CD4-positive, alpha-beta T cell treated with Interleukin-2 at 100 ng/mL for 4 hours (primary cell): ENCODE measurements at regions not wholly inside any gene's neighbourhood (a gene's known extent, or its start where the extent isn't known, plus 50 kb on each side); places are given as distances from the start of the nearest gene placed in this dataset.
"Not testable (repeated sequence)": the region's sequence is repeated elsewhere in the genome, so short reads cannot be mapped to it uniquely, and the experiment has no call there.

Experiments used
- DNase-seq: peaks from one replicate; pipeline ENCODE4 v3.0.0-alpha.2; 2020; ENCODE audit warnings: low spot score

DNA sequence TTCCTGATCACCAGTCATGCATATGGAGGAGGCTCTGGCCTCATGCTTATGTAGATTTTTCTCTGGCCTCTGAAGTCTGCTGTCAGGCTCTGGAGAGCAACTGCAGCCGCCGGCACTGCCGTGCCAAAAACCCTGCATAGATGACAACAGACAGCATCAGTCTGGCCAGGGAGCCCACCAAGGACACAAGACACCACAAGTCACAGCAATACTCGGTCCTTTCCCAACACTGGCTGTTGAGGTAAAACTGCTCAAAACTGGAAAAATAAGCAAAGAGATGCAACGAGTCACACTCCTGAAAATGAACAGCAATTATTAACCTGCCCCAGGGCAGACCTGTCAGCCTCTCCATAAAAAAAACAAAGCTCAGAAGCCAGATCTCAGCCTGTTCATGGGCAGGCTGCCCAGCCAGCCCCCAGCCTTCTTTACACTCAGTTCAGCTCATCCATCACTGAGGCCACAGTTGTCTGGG is 186.0 kb upstream of the RAB6C start:
- no peak for DNase-seq

DNA sequence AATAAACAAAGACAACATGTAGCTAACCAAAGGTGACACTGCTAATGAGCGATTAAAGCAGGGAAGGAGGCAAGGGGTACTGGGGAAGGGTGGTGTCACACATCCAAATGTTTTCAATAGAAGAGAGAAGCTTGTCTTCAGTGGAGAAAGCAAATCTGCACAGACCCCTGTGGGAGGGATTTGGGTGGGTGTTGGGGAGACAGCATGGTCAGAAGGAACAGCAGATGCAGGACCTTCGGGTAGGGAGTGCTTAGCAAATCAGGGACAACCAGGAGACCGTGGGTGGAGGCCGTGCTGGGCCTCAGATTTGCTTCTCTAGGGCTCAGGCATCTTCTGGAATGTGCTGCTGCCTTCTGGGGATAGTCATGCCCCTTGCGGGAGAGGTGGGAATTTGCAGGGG is 185.3 kb upstream of the RAB6C start:
- no peak for DNase-seq

DNA sequence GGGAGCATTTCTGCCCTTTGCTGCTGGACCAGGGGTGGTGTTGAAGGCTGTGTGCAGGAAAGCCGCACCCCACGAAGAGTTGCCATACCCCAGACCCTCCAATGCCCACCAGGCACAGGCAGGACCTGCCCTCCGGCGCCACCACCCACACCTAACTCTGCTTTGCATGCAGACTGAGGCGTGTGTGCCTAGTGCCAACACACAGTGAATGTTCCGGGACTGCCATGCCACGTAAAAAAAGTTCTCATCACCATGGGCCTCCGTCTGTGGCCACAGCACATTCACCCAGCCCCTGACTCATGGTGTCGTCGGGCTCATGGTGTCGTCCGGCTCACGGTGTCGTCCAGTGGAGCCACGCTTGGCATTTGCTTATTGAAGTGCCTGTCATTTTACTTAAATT is 184.9 kb upstream of the RAB6C start:
- no peak for DNase-seq

DNA sequence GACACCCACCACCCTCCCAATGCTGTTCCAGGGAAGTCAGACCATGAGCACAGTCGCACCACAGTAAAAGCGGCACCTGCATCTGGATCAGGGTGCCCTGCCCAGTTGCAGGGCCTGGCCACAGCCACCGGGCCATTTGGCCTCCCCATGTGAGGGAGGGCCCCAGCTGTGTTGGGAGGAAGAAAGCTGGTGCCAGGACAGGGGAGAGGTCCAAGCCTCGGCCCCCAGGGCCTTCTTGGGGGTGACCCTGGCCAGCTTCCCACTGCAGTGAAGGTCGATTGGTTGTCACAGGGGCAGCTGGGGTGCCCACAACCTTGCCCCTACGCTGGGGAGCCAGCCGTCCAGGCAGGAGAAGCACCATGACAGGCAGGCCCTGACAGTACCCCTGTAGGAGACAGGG is 183.2 kb upstream of the RAB6C start:
- no peak for DNase-seq

DNA sequence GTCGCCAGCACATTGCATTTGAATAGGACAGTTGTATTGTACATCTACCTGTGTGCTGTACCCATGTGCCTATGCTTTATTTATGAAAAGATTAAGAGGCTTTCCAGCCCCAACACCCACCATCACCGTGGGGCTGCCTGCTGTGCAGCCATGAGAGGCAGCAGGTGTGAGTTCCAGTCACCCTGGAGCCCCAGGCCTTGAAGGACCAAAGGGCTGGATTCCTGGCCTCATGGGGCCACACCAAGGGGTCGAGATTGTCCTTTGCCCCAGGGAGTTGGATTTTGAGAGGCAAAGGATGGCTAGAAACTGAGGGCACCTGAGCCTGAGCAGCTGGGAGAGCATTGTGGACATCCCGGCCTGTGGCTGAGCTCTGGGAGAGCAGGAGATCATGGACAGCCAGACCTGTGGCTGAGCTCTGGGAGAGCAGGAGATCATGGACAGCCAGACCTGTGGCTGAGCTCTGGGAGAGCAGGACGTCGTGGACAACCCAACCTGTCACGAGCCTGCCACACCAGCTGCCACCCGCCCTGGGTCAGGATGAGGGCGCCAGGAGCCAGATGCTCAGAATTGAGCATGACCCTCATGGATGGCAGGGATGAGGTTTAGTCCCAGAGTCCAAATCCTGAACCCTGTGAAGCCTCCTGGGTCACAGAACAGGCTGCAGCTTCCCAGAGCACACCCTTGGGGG is 182.5 kb upstream of the RAB6C start:
- no peak for DNase-seq

DNA sequence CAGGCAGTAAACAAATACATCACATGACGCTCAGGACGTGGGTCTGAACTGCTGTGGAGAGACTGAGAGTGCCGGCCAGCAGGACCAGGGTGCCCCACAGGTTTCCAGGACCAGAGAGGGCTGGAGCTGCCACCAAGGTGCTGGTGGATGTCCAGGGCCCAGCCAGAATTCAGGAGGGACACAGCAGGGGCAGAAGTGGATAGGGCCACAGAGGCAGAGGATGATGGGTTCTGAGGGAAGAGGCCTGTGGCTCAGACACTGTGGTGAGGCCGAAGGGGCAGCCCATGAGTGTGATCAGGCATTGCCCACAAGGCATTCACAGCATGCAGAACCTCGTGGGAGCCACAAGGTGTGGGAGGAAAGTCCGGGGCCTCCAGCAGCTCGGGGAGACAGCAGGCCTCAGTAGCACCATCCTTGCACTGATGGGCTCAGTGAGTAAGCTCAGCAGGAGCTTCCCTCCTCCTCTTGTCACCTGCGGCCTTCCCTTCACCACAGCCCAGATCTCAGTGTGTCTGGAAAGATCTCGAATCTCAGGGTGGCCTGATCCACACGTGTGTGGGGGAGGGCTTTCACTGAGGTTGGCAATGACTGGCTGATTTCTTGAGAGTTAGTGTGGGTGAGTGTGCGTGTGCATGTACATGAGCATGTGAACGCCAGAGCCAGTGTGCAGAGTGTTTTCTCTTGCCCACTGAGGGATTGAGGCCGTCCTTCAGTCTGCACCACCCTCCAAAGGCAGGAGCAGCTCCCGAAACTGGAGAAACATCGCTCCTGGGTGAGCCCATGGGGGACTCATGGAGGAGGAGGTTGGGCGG is 181.8 kb upstream of the RAB6C start:
- DNase-seq = no peak

DNA sequence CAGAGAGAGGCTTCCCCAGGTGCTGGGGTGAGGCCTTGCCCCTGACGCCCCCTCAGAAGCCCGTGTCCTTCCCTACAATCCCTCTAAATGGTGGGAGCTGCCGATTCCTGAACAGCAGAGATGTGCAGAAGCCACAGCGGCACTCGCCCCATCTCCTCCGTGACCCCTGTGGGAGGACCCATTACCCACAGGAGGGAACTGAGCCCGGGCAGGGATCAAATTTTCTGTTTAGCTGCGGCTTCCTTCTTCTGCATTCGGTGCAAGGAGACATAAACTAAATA is 181.2 kb upstream of the RAB6C start:
- DNase-seq = no peak

DNA sequence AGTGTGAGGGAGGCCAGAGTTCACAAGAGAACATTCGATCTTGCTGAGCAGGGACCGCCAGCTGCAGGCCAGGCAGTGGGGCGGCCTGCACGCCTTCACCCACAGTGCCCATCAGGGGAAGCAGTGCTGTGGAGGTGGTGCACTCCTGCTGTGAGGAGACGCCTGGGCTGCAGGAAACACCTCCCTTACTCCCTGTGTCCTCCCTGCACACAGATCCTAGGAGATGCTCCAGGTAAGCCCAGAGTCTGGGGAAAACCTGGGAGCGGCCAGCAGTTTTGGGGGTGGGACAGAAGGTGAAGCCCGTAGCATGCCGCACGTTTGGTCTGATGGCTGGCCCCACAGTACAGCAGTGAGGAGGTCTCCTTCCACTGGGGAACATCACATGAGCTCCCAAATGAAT is 180.8 kb upstream of the RAB6C start:
- DNase-seq = no peak

DNA sequence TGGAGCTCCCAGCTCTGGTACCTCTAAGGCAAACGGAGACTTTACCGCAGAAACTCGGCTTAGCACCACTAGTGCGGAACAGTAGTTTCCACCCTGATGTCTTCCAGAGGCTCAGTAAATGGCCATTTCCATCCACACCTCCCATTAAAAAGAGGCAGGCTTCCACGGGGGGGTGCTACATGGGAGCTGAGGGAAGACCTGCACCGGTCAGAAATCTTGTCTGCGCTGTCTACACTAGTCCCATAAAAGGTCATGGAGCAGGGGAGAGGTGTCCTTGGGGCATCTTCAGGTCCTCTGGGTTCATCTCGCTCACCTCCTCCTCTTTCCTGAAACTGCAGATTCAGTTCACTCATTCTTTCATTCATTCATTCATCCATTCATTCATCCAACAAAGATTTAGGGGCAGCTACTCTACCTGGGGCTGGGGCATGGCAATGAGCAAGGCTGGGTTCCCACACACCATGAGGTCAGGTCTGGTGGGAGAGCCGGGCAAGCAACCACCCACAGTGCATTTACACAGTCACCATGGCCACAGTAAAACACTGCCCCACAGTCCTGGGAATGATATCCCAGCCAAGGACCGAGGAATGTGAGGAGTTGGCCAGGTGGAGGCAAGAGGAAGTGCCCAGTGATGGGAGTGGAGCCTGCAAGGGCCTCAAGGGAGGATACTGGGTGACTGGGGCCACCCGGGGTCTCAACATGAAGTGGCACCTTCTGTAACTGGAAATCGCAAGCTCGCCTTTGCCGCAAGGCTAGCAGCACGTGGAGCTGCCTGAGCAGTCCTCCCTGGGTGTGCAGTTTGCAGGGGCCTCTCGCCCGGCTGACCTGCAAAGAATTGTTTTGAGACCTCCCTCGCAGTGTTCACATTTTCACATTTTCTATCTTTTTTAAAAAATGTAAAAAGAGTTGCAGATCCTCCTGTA is 180.2 kb upstream of the RAB6C start:
- no peak for DNase-seq

DNA sequence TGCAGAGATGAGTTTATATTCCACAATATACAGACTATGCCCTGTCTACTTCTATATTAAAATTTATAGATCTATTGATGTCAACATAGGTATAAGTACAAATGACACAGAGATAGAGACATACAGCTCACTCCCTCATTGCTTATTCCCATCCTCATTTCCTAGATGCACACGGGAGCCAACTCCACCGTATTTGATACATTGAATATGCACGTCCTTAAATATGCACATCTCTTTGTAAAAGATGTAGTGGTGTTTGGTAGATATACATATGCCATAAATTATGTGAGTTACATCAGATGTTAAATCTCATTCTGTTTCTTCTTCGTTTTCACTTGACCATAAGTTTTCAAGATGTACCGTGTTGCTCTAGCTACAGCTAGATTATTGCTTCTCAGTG is 179.2 kb upstream of the RAB6C start:
- DNase-seq = no peak

DNA sequence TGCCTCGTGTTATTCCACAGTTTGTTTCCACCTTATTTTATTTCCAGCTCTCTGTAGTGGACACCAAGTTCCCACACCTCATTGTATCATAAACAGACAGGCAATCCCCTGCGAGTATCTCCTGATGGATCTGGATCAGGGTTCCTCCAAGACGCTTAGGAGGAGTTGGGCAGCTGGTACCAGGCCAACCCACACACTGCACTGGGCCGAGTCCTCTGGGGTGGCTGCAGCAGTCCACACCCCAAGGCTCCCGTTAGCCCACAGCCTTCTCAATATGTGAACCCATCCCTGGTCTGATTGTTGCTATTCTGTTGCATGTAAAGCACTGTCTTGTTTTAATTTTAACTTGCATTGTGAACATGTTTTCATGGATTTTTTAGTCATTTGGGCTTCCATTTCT is 178.8 kb upstream of the RAB6C start:
- no peak for DNase-seq

DNA sequence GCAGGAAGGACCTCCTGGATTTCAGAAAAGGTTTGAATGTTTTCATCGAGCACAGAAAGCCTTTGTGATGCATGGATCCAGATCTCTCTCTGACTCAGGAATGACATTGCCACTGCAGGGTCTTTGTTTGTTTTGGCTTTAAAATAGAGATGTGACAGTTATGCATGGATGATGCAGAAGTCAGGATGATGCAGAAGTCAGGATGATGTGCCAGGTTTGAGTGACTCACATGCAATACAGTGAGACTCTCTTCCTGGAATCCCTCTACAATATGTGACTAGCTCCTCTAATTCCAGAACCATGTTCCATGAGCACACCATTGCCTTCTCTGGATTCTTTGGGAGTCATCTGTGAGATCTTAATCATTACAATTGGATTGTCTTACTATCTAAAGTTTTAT is 177.9 kb upstream of the RAB6C start:
- no peak for DNase-seq

DNA sequence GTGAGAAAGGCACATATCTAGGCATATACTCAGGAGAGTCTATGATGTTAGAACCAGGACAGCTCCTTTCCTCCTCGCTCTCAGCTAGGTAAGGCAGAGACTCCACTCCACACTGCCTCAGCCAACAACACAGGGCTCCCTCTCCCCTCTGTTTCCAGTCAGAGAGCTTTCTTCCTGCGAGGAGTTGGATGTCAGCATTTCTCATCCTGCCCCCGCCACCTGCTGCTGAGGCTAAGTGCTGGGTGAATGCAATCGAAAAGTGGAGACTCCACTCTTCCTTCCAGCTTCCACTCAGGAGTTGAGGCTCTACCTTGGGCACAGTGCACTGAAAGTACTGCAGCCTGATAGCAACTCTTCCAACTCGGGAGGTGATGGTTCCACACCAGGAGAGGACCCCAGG is 177.2 kb upstream of the RAB6C start:
- no peak for DNase-seq

DNA sequence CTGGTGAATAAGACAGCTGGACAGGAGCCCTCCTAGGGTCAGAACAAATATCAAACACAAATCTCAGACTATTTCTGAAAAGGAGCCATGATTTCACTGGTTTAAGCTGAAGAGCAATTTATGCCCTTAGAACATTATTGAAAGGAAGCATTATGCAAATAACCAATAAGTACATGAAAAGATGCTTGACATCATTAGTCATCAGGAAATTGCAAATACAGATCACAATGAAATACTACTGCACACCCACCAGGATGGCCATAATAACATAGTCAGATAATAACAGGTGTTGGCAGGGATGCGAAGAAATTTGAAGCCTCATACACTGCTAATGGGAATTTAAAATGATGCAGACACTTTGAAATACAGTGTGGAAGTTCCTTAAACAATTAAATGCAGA is 176.4 kb upstream of the RAB6C start:
- no peak for DNase-seq

DNA sequence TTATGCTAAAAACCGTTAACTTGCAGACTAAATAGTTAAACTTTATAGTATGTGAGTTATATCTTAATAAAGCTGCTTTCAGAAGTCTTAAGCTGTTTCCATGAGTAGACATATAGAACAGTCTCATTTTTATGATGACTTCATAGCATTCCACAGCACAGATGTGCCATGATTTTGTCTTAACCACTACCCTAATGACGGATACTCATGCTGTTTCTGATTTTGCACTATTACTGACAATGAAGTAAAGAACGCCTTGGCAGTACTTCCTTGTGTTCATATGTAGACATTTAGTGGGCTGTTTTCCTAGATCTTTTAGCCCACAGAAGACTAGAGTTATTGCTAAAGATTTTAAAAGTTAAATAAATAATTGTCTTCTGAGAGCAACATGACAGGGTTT is 175.6 kb upstream of the RAB6C start:
- DNase-seq = no peak

DNA sequence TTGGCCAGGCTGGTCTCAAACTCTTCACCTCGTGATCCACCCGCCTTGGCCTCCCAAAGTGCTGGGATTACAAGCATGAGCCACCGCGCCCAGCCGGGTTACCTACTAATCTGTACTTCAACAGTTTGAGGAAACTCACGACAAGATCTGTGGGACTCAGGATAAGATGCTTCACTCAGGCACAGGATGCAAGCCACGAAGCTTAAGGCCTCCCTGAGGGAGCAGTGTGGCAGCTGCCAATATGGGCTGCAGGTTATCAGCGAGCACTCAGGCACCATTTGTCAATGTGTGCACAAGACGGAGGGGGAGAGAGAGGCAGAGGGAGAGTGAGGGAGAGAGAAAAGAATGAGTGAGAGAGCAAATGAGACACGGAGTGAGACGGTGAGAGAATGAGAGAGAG is 173.6 kb upstream of the RAB6C start:
- DNase-seq = no peak

DNA sequence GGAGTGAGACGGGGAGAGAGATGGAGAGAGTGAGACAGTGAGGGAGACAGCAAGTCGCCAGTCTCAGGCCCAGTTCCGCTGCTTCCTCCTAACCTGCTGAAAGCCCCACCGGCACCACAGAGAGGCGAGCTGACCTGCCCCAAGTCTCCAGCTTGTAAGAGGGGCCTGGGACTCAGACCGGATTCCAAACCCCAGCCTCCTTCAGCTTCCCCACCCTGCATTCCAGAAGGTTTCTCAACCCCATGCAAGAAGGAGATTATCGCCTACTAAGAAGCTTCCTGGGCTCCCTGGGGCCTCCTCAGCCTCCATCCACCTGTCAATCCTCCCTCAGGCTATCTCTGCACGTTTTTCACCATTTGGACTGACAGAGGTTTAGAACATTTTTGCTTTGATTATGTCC is 173.1 kb upstream of the RAB6C start:
- DNase-seq = no peak

DNA sequence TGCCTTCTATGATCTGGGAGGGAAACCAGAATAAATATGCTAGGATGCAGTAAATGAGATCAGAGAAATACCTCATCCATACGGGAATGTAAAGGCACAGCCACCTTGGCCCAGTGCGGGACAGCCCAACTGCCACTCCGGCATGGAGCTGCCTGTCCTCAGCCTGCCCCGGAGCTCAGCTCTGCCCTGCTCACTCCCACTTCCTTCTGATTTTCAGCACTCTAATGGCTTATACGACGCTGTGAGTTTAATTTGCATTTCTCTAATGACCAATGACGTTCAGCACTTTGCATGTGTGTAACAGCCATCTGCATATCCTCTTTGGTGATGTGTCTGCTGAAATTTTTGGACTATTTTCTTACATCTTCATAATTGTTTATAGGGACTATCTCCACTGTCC is 172.5 kb upstream of the RAB6C start:
- DNase-seq = no peak

DNA sequence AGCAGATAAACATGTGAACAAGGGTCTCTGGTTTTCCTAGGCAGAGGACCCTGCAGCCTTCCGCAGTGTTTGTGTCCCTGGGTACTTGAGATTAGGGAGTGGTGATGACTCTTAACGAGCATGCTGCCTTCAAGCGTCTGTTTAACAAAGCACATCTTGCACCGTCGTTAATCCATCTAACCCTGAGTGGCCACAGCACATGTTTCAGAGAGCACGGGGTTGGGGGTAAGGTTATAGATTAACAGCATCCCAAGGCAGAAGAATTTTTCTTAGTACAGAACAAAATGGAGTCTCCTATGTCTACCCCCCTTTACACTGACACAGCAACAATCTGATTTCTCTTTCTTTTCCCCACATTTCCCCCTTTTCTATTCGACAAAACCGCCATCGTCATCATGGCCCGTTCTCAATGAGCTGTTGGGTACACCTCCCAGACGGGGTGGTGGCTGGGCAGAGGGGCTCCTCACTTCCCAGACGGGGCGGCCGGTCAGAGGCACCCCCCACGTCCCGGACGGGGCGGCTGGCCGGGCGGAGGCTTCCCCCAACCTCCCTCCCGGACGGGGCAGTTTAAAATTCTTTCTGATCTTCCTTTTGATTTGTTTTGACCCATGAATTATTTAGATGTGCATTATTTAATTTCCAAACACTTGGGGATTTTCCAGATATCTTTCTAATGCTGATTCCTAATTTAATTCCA is 171.7 kb upstream of the RAB6C start:
- not testable (repeated sequence) for DNase-seq

DNA sequence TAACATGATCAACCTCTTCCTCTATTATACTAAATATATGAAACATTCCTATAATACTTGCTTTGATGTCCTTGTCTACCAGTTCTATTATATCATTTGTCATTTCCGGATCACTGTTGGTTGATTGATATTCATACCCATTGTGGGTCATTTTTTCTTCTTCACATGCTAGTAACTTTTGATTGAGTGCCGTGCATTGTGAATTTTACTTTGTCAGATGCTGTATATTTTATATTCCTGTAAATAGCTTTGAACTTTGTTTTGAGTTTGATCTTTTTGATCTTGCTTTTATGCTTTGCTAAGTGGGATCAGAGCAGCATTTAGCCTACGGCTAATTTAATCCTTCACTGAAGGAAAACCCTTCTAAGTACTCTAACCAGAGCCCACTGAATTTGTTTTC is 168.9 kb upstream of the RAB6C start:
- DNase-seq = no peak

DNA sequence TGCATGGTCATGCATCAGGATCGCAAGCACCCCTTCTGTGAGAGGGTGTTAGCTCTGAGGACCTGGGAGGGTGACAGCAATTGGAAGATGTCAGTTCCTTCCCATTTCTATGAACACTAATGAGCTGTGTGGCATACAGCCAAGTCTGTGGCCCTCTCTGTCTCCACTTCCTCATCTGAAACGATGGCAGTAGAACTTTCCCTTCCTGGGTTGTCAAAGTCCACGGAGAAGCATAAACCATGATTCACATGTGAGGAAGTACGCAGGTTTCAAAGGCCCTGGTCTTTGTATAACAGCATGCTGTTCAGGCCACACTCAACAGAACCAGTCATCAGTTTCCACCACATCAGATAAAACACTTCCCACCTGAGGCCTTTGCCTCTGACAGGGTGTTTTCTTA is 167.4 kb upstream of the RAB6C start:
- DNase-seq = peak; percentile 20

DNA sequence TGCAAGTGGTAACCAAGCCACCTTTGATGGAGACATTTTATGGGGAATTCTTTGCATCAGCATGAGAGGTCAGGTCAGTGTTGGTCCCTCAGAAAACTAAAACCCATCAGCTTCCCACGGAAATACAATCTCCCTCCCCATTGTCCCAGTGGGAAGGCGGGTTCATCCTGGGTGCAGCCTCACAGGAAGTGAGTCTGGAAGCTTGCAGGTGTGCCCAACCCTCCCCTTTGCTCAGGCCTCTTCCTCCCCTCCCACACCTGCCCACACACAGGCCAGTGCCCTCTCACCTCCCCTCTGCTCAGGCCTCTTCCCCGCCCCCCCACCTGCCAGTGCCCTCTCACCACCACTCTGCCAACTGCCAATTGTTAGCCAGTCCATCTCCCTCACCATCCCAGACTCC is 166.8 kb upstream of the RAB6C start:
- DNase-seq = no peak
